ENCODE measurements at regions not wholly inside any gene's neighbourhood (a gene's known extent, or its start where the extent isn't known, plus 50 kb on each side); places are given as distances from the start of the nearest gene placed in this dataset.

DNA sequence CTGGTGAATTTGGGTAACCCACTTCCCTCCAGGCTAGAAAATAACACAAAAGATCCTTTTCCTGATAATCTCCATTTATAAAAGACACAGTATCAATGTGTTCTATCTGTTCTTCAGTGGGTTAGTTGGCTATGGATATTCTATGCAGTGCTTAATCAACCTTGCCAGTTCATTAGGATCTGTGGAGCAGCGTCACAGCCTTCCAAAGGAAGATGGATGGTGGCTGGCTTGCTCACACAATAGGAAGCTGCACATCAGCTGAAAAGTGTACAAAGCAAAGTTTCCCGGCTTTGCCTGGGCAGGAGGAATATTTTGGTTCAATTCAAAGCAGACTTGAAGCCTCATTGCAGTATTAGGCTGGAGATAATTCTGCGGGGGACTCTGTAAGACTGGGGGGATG is 70.3 kb upstream of the CA10 start:
- TF ChIP-seq, protein P1, sequence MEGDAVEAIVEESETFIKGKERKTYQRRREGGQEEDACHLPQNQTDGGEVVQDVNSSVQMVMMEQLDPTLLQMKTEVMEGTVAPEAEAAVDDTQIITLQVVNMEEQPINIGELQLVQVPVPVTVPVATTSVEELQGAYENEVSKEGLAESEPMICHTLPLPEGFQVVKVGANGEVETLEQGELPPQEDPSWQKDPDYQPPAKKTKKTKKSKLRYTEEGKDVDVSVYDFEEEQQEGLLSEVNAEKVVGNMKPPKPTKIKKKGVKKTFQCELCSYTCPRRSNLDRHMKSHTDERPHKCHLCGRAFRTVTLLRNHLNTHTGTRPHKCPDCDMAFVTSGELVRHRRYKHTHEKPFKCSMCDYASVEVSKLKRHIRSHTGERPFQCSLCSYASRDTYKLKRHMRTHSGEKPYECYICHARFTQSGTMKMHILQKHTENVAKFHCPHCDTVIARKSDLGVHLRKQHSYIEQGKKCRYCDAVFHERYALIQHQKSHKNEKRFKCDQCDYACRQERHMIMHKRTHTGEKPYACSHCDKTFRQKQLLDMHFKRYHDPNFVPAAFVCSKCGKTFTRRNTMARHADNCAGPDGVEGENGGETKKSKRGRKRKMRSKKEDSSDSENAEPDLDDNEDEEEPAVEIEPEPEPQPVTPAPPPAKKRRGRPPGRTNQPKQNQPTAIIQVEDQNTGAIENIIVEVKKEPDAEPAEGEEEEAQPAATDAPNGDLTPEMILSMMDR (IDR thresholded peaks at IDR 0.05): no peak
- DNase-seq (ENCODE audit: low spot score) (no peak), ATAC-seq (ENCODE audit: low FRiP score) (no peak)

DNA sequence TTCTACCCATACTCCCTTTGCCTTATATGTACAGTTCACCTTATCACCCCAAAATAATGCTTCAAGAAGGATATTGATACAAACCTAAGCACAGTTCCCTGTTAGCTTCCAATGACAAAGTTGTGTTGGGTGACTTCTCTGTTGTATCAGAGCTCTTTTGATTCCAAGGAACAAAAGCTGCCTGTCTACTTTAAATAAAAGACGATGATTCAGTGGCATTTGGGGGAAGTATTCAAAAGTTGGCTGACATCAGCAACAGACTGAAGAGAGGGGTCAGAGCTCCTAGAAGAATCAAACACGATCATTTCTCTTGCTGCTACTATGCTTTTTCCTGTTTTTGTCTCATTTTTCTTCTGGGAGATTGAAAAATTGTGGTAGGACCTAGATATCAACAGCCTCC is 69.4 kb upstream of the CA10 start:
- no peak for DNase-seq (ENCODE audit: low spot score)
- ATAC-seq (ENCODE audit: low FRiP score): no peak
- TF ChIP-seq, protein P1 (IDR thresholded peaks at IDR 0.05): no peak

DNA sequence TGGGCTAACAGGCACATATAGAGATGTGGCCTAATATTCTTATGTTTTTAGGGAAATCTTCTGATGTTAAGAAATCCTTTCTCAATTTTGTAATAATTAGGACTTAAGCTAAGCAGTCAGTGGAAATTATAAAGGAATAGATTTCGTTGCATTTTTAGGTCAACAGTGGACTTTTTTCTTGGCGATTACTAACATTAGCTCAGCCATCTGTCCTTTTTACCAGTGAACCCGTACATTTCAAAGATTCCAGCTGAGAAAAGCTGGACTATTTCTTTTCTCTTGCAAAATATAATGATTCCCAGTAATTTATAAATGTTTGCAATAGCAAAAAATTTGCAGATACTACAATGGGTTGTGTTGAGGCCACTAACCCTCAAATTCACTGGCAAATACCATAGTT is 54.9 kb upstream of the CA10 start:
- TF ChIP-seq, protein P1 (IDR thresholded peaks at IDR 0.05): no peak
- ATAC-seq (ENCODE audit: low FRiP score) (no peak), DNase-seq (ENCODE audit: low spot score) (no peak)

DNA sequence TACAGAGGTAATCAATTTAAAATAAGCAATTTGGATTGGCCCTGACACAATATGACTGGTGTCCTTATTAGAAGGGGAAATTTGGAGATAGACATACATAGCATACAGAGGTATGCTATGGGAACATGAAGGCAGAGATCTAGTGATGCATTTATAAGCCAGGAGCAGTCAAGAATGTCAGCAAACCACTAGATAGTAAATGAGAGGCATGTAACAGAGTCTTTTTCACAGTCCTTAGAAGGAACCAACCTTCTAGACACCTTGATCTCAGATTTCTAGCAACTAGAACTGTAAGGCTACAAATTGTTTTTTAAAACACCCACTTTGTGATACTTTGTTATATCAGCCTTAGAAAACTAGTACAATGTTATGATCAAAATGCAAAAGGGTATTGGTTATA is 54.3 kb upstream of the CA10 start:
- DNase-seq (ENCODE audit: low spot score) (no peak), ATAC-seq (ENCODE audit: low FRiP score) (no peak)
- TF ChIP-seq, protein P1 (IDR thresholded peaks at IDR 0.05): no peak

DNA sequence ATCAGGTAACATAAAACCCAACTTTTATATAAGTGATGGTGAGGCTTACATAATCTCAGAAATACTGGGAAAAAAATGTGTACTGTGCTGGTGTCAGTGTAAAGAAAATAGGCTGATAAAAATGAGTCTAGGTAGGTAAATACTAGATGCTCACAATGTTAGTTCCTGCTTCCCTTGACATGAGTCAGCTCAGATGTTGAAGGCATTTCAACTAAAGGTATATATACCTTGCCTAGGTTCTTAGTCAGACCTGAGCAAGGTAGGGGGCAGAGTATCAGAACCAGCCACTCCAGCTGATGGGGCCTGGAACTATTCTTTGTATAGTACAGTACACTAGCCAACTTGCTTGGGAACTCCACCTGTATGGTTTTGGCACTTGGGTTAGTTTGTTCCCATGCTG is 51.0 kb upstream of the CA10 start:
- ATAC-seq (ENCODE audit: low FRiP score) (no peak), DNase-seq (ENCODE audit: low spot score) (no peak)

More for the DNA sequence above, 51.0 kb upstream of the CA10 start:
- TF ChIP-seq, protein P1 (IDR thresholded peaks at IDR 0.05): no peak
